HCEC 1CT (cell line): ENCODE measurements at regions not wholly inside any gene's neighbourhood (a gene's known extent, or its start where the extent isn't known, plus 50 kb on each side); places are given as distances from the start of the nearest gene placed in this dataset.
"Not testable (repeated sequence)": the region's sequence is repeated elsewhere in the genome, so short reads cannot be mapped to it uniquely, and the experiment has no call there.

Experiments used
- DNase-seq: peaks from one replicate; pipeline ENCODE4 v3.0.0-alpha.2; 2017

GRCh38 chr5:54807421-54807820, 178.0 kb downstream of the ESM1 start:
- peak; percentile 90 for DNase-seq

GRCh38 chr5:54804521-54804920, 180.9 kb downstream of the ESM1 start:
- no peak for DNase-seq

GRCh38 chr5:54804086-54804485, 181.3 kb downstream of the ESM1 start:
- DNase-seq, result peak; percentile 61

GRCh38 chr5:54803471-54804011, 181.9 kb downstream of the ESM1 start:
- no peak for DNase-seq

GRCh38 chr5:54799645-54800044, 185.7 kb downstream of the ESM1 start:
- DNase-seq, result no peak

GRCh38 chr5:54795777-54796176, 189.6 kb downstream of the ESM1 start:
- no peak for DNase-seq

- DNase-seq, result peak; percentile 9
These were observed 190.1 kb downstream of the ESM1 start for GRCh38 chr5:54795284-54795683.

- DNase-seq, result no peak
These were observed 191.0 kb downstream of the ESM1 start for GRCh38 chr5:54794135-54794975.

- DNase-seq, result peak; percentile 22
These were observed 191.8 kb downstream of the ESM1 start for GRCh38 chr5:54793468-54794134.

GRCh38 chr5:54792611-54793404, 192.6 kb downstream of the ESM1 start:
- peak; percentile 44 for DNase-seq

GRCh38 chr5:54787910-54788309, 197.5 kb downstream of the ESM1 start:
- DNase-seq, result not testable (repeated sequence)

- DNase-seq, result no peak
These were observed 199.4 kb downstream of the ESM1 start for GRCh38 chr5:54785729-54786591.

- no peak for DNase-seq
These were observed 206.6 kb downstream of the ESM1 start for GRCh38 chr5:54778783-54779182.

GRCh38 chr5:54775645-54776044, 209.7 kb downstream of the ESM1 start:
- DNase-seq, result no peak

GRCh38 chr5:54774281-54775170, 210.9 kb downstream of the ESM1 start:
- peak; percentile 24 for DNase-seq

GRCh38 chr5:54772684-54773083, 212.7 kb downstream of the ESM1 start:
- DNase-seq, result no peak

GRCh38 chr5:54772231-54772630, 213.2 kb downstream of the ESM1 start:
- DNase-seq, result no peak

- no peak for DNase-seq
These were observed 215.6 kb downstream of the ESM1 start for GRCh38 chr5:54769746-54770145.

- no peak for DNase-seq
These were observed 216.3 kb downstream of the ESM1 start for GRCh38 chr5:54769072-54769471.

- DNase-seq, result no peak
These were observed 218.6 kb downstream of the ESM1 start for GRCh38 chr5:54766748-54767147.
